ENCODE measurements at regions not wholly inside any gene's neighbourhood (a gene's known extent, or its start where the extent isn't known, plus 50 kb on each side); places are given as distances from the start of the nearest gene placed in this dataset.
A peak's percentile ranks its signal among the peaks of the same experiment; 100 is the strongest.
"Not testable (repeated sequence)": the region's sequence is repeated elsewhere in the genome, so short reads cannot be mapped to it uniquely, and the experiment has no call there.

GRCh38 chrX:25503826-25504225, 488.1 kb upstream of the ARX start:
- DNase-seq (ENCODE audit: low spot score) = no peak

- no peak for DNase-seq (ENCODE audit: low spot score)
Observed at GRCh38 chrX:25507801-25508200, 492.0 kb upstream of the ARX start.

- DNase-seq (ENCODE audit: low spot score) = no peak
Observed at GRCh38 chrX:25519258-25519657, 503.5 kb upstream of the ARX start.

GRCh38 chrX:25522443-25523010, 506.8 kb upstream of the ARX start:
- not testable (repeated sequence) for DNase-seq (ENCODE audit: low spot score)

- peak; percentile 70 for DNase-seq (ENCODE audit: low spot score)
Observed at GRCh38 chrX:25523574-25524540, 508.1 kb upstream of the ARX start.

- DNase-seq (ENCODE audit: low spot score) = no peak
Observed at GRCh38 chrX:25527156-25527555, 511.4 kb upstream of the ARX start.

GRCh38 chrX:25527596-25527995, 511.8 kb upstream of the ARX start:
- DNase-seq (ENCODE audit: low spot score) = no peak

GRCh38 chrX:25531096-25531495, 515.3 kb upstream of the ARX start:
- peak; percentile 58 for DNase-seq (ENCODE audit: low spot score)

GRCh38 chrX:25534091-25534490, 518.3 kb upstream of the ARX start:
- DNase-seq (ENCODE audit: low spot score) = no peak

GRCh38 chrX:25536307-25536970, 520.7 kb upstream of the ARX start:
- no peak for DNase-seq (ENCODE audit: low spot score)

- DNase-seq (ENCODE audit: low spot score) = no peak
Observed at GRCh38 chrX:25537699-25538098, 521.9 kb upstream of the ARX start.

GRCh38 chrX:25544641-25545040, 528.9 kb upstream of the ARX start:
- DNase-seq (ENCODE audit: low spot score) = no peak

- peak; percentile 67 for DNase-seq (ENCODE audit: low spot score)
Observed at GRCh38 chrX:25548811-25549210, 533.0 kb upstream of the ARX start.

GRCh38 chrX:25555521-25555920, 539.8 kb upstream of the ARX start:
- no peak for DNase-seq (ENCODE audit: low spot score)

GRCh38 chrX:25558137-25558536, 542.4 kb upstream of the ARX start:
- DNase-seq (ENCODE audit: low spot score) = no peak

GRCh38 chrX:25561190-25561589, 545.4 kb upstream of the ARX start:
- DNase-seq (ENCODE audit: low spot score) = no peak

- no peak for DNase-seq (ENCODE audit: low spot score)
Observed at GRCh38 chrX:25573631-25574030, 557.9 kb upstream of the ARX start.

- no peak for DNase-seq (ENCODE audit: low spot score)
Observed at GRCh38 chrX:25596921-25597320, 541.2 kb upstream of the MAGEB18 start.

GRCh38 chrX:25597551-25597950, 540.6 kb upstream of the MAGEB18 start:
- DNase-seq (ENCODE audit: low spot score) = no peak

GRCh38 chrX:25599061-25599460, 539.1 kb upstream of the MAGEB18 start:
- no peak for DNase-seq (ENCODE audit: low spot score)

GRCh38 chrX:25600776-25601175, 537.4 kb upstream of the MAGEB18 start:
- no peak for DNase-seq (ENCODE audit: low spot score)

GRCh38 chrX:25601323-25601722, 536.8 kb upstream of the MAGEB18 start:
- DNase-seq (ENCODE audit: low spot score) = no peak

- no peak for DNase-seq (ENCODE audit: low spot score)
Observed at GRCh38 chrX:25618248-25618647, 519.9 kb upstream of the MAGEB18 start.

Measured in RKO (cell line).